H9 (cell line): ENCODE measurements at regions not wholly inside any gene's neighbourhood (a gene's known extent, or its start where the extent isn't known, plus 50 kb on each side); places are given as distances from the start of the nearest gene placed in this dataset.

Experiments used
- DNase-seq: peaks from one replicate; pipeline ENCODE4 v3.0.0-alpha.2; 2017
- H2AFZ ChIP-seq: one replicate; pipeline ENCODE4 v1.6.1; 2013; ENCODE audit warnings: mild to moderate bottlenecking, low read length, control low read depth, moderate library complexity
- H2AK5ac ChIP-seq: 2 replicates; pipeline ENCODE4 v1.6.1; 2013; ENCODE audit warnings: low read length, control low read depth, mixed read lengths; ENCODE audit not compliant: insufficient read length
- H2BK120ac ChIP-seq: one replicate; pipeline ENCODE4 v1.6.1; 2013; ENCODE audit warnings: low read depth, mild to moderate bottlenecking, low read length, control low read depth, inconsistent platforms; ENCODE audit not compliant: poor library complexity, severe bottlenecking
- H2BK12ac ChIP-seq: 2 replicates; pipeline ENCODE4 v1.6.1; 2013; ENCODE audit warnings: low read length, control low read depth, mixed read lengths, low read depth; ENCODE audit not compliant: insufficient read length
- H2BK15ac ChIP-seq: 2 replicates; pipeline ENCODE4 v1.6.1; 2013; ENCODE audit warnings: low read depth, low read length, control low read depth
- H2BK20ac ChIP-seq: one replicate; pipeline ENCODE4 v1.6.1; 2013; ENCODE audit warnings: low read depth, mild to moderate bottlenecking, low read length, control low read depth, inconsistent platforms; ENCODE audit not compliant: poor library complexity, severe bottlenecking
- H2BK5ac ChIP-seq: 2 replicates; pipeline ENCODE4 v1.6.1; 2013; ENCODE audit warnings: low read length, control low read depth, mixed read lengths; ENCODE audit not compliant: insufficient read length
- H3K14ac ChIP-seq: 2 replicates; pipeline ENCODE4 v1.6.1; 2013; ENCODE audit warnings: low read length, control low read depth; ENCODE audit not compliant: insufficient read depth
- H3K18ac ChIP-seq: 2 replicates; pipeline ENCODE4 v1.6.1; 2013; ENCODE audit warnings: low read depth, mild to moderate bottlenecking, mixed read lengths, low read length, control low read depth; ENCODE audit not compliant: insufficient read length
- H3K23ac ChIP-seq: 2 replicates; pipeline ENCODE4 v1.6.1; 2013; ENCODE audit warnings: low read length, control low read depth, mixed read lengths, low read depth; ENCODE audit not compliant: insufficient read length
- H3K23me2 ChIP-seq: 2 replicates; pipeline ENCODE4 v1.6.1; 2013; ENCODE audit warnings: low read depth, mild to moderate bottlenecking, mixed read lengths, low read length, control low read depth; ENCODE audit not compliant: insufficient read length, poor library complexity, severe bottlenecking
- H3K27ac ChIP-seq: 2 replicates; pipeline ENCODE4 v1.5.1; 2013; ENCODE audit warnings: low read length, control low read depth, mixed read lengths, low read depth; ENCODE audit not compliant: insufficient read length
- H3K27me3 ChIP-seq: 2 replicates; pipeline ENCODE4 v1.6.1; 2013; ENCODE audit warnings: low read length, control low read depth, inconsistent platforms; ENCODE audit not compliant: insufficient read depth
- H3K4ac ChIP-seq: 2 replicates; pipeline ENCODE4 v1.6.1; 2013; ENCODE audit warnings: low read depth, mild to moderate bottlenecking, control low read depth, inconsistent platforms, low read length, moderate library complexity
- H3K4me1 ChIP-seq: 2 replicates; pipeline ENCODE4 v1.6.1; 2013; ENCODE audit warnings: low read length, control low read depth, inconsistent platforms; ENCODE audit not compliant: insufficient read depth
- H3K4me2 ChIP-seq: 2 replicates; pipeline ENCODE4 v1.6.1; 2013; ENCODE audit warnings: low read length, control low read depth, mixed read lengths; ENCODE audit not compliant: insufficient read length, insufficient read depth
- H3K56ac ChIP-seq: 2 replicates; pipeline ENCODE4 v1.6.1; 2013; ENCODE audit warnings: low read depth, mild to moderate bottlenecking, mixed read lengths, low read length, control low read depth; ENCODE audit not compliant: insufficient read length
- H3K79me1 ChIP-seq: 2 replicates; pipeline ENCODE4 v1.6.1; 2013; ENCODE audit warnings: low read depth, mild to moderate bottlenecking, moderate library complexity, low read length, control low read depth, inconsistent platforms; ENCODE audit not compliant: insufficient read depth, poor library complexity, severe bottlenecking
- H3K79me2 ChIP-seq: 2 replicates; pipeline ENCODE4 v1.6.1; 2013; ENCODE audit warnings: low read length, control low read depth, inconsistent platforms; ENCODE audit not compliant: insufficient read depth
- H3K9ac ChIP-seq: 2 replicates; pipeline ENCODE4 v1.6.1; 2013; ENCODE audit warnings: low read length, control low read depth, mixed read lengths; ENCODE audit not compliant: insufficient read length; ENCODE audit errors: extremely low read depth
- H3K9me3 ChIP-seq: one replicate; pipeline ENCODE4 v1.6.1; 2013; ENCODE audit warnings: low read depth, low read length, inconsistent platforms; ENCODE audit not compliant: control insufficient read depth
- H3T11ph ChIP-seq: one replicate; pipeline ENCODE4 v1.6.1; 2013; ENCODE audit warnings: mild to moderate bottlenecking, low read length, control low read depth, inconsistent platforms
- H4K20me1 ChIP-seq: one replicate; pipeline ENCODE4 v1.6.1; 2013; ENCODE audit not compliant: control insufficient read depth, insufficient read length, insufficient read depth
- H4K5ac ChIP-seq: 2 replicates; pipeline ENCODE4 v1.6.1; 2013; ENCODE audit warnings: low read depth, mild to moderate bottlenecking, mixed read lengths, low read length, control low read depth; ENCODE audit not compliant: insufficient read length
- H4K8ac ChIP-seq: replicated peaks from 2 replicates; pipeline ENCODE4 v1.6.1; 2013; ENCODE audit warnings: low read length, control low read depth, mixed read lengths, low read depth; ENCODE audit not compliant: insufficient read length
- H4K91ac ChIP-seq: 2 replicates; pipeline ENCODE4 v1.6.1; 2013; ENCODE audit warnings: low read depth, mild to moderate bottlenecking, moderate library complexity, mixed read lengths, low read length, control low read depth; ENCODE audit not compliant: insufficient read length
- H3K27ac Mint-ChIP-seq, 3 experiments: 2 replicates in 2 of 3; 3 replicates in 1 of 3; pipeline ENCODE4 v1.8.0; 2020 to 2021; ENCODE audit warnings: mixed read lengths in 3 of 3, mild to moderate bottlenecking in 1 of 3, moderate library complexity in 1 of 3
- H3K27me3 Mint-ChIP-seq: 2 replicates; pipeline ENCODE4 v1.8.0; 2021; ENCODE audit warnings: low read depth, mild to moderate bottlenecking, moderate library complexity, mixed read lengths
- H3K36me3 Mint-ChIP-seq, 3 experiments: 2 replicates in 2 of 3; 3 replicates in 1 of 3; pipeline ENCODE4 v1.8.0; 2020 to 2021; ENCODE audit warnings: low read depth in 3 of 3, mixed read lengths in 3 of 3; ENCODE audit not compliant: insufficient read depth in 1 of 3
- H3K4me1 Mint-ChIP-seq, 2 experiments: 2 replicates each; pipeline ENCODE4 v1.8.0; 2020; ENCODE audit warnings: mixed read lengths in 2 of 2
- H3K4me3 Mint-ChIP-seq, 2 experiments: 2 replicates in 1 of 2; 3 replicates in 1 of 2; pipeline ENCODE4 v1.8.0; 2020 to 2021; ENCODE audit warnings: mild to moderate bottlenecking in 2 of 2, mixed read lengths in 2 of 2, moderate library complexity in 1 of 2
- H3K9me3 Mint-ChIP-seq, 2 experiments: 2 replicates in 1 of 2; 3 replicates in 1 of 2; pipeline ENCODE4 v1.8.0; 2020; ENCODE audit warnings: mild to moderate bottlenecking in 2 of 2, mixed read lengths in 2 of 2, moderate library complexity in 1 of 2
- CTCF ChIP-seq: fragments of 200-600 bp; sonication (generic); conservative IDR thresholded peaks from 3 replicates; pipeline ENCODE4 v1.8.0; 2021; ENCODE audit warnings: antibody characterized with exemption, mild to moderate bottlenecking
- WGBS: extraction: QIAGEN DNeasy Blood & Tissue Kit; methylation state at CpG from one replicate; pipeline ENCODE4 v1.1.7; 2013; ENCODE audit warnings: missing lambda C conversion rate, low lambda C conversion rate, mixed read lengths; ENCODE audit not compliant: insufficient read length; ENCODE audit errors: extremely low coverage; 5-methylcytosine and 5-hydroxymethylcytosine counted together

- Histone ChIP-seq H3K4me2 (no peak overlapping the region), H4K5ac (no peak overlapping the region), H3K27ac (no peak overlapping the region), H3K9me3 (no peaks in the 10 kb centered on the region), H3K23me2 (no peaks in the 10 kb centered on the region), H3K4me1 (no peaks in the 10 kb centered on the region), H2BK20ac (no peak overlapping the region), H3K79me2 (no peaks in the 10 kb centered on the region), H4K8ac (no peak overlapping the region), H4K20me1 (no peaks in the 10 kb centered on the region), H3K4ac (no peak overlapping the region), H3K23ac (no peak overlapping the region), H2BK15ac (no peak overlapping the region), H2AFZ (no peak overlapping the region), H2BK120ac (no peak overlapping the region), H3T11ph (no peak overlapping the region), H3K79me1 (no peaks in the 10 kb centered on the region), H2AK5ac (no peak overlapping the region), H3K56ac (no peak overlapping the region), H4K91ac (no peak overlapping the region), H3K14ac (no peak overlapping the region), H3K9ac (no peak overlapping the region), H2BK12ac (no peak overlapping the region), H3K18ac (no peak overlapping the region), H2BK5ac (no peak overlapping the region), H3K27me3 (peaks cover 42% of the 10 kb centered on the region)
- DNase-seq = no peak
- WGBS = no CpG with 5 or more reads among the region's 2 CpGs
- no peaks in the 10 kb centered on the region for H3K9me3 Mint-ChIP-seq
- H3K27me3 Mint-ChIP-seq = peaks cover 92% of the 10 kb centered on the region
- no peaks in the 10 kb centered on the region for H3K36me3 Mint-ChIP-seq
- no peak overlapping the region for H3K27ac Mint-ChIP-seq
- H3K4me1 Mint-ChIP-seq = no peaks in the 10 kb centered on the region
- TF ChIP-seq CTCF = no peak
- no peak overlapping the region for H3K4me3 Mint-ChIP-seq
These were observed 652.8 kb downstream of the KCNA4 start for GRCh38 chr11:29364006-29364405.
